DND-41 (cell line): ENCODE measurements at regions not wholly inside any gene's neighbourhood (a gene's known extent, or its start where the extent isn't known, plus 50 kb on each side); places are given as distances from the start of the nearest gene placed in this dataset.

Experiments
- CTCF ChIP-seq: IDR thresholded peaks from 2 replicates; pipeline ENCODE4 v1.5.1; 2012; ENCODE audit warnings: borderline replicate concordance, low read length, moderate library complexity, mild to moderate bottlenecking; ENCODE audit not compliant: poor library complexity, severe bottlenecking; ENCODE audit errors: extremely low read depth
- EZH2 ChIP-seq: IDR thresholded peaks from 3 replicates; pipeline ENCODE4 v1.6.1; 2012; ENCODE audit warnings: borderline replicate concordance, low read depth, mild to moderate bottlenecking, moderate library complexity, low read length, inconsistent platforms; ENCODE audit not compliant: severe bottlenecking

- TF ChIP-seq CTCF (peak; percentile 93), EZH2 (no peak)
These were observed 52.7 kb upstream of the CTLA4 start for GRCh38 chr2:203814661-203815540.
